K562 (cell line): ENCODE measurements at regions not wholly inside any gene's neighbourhood (a gene's known extent, or its start where the extent isn't known, plus 50 kb on each side); places are given as distances from the start of the nearest gene placed in this dataset.

Experiments used
- ATAC-seq: fragments of 200-7000 bp; cut with Tn5 transposase; 3 replicates; pipeline ENCODE4 v1.9.1; 2020; ENCODE audit warnings: moderate library complexity
- BruUV-seq: library from RNA; stranded (reverse); fragments of 400-500 nt; replicated peaks from 2 replicates; lab custom pipeline; 2021; lab: Mats Ljungman, UMichigan
- CTCF ChIA-PET: fragments of 300-600 bp; formaldehyde crosslinking; extraction: SDS; loops from one replicate; lab custom pipeline; 2021; ENCODE audit warnings: low intra/inter-chr PET ratio; lab: Yijun Ruan, JAX
- POLR2A ChIA-PET: fragments of 300-600, 350-650 bp; sonication (Branson Sonifier 250); formaldehyde crosslinking; extraction: SDS; loops from one replicate; lab custom pipeline; 2021; ENCODE audit warnings: antibody characterized with exemption, inconsistent platforms; lab: Yijun Ruan, JAX
- DNase-seq, 4 experiments: peaks; one replicate each; pipeline versions ENCODE4 v3.0.0 to v3.0.0-alpha.2; 2011 to 2018; ENCODE audit warnings: low spot score in 3 of 4, mixed read lengths in 3 of 4; ENCODE audit errors: extremely low read depth in 1 of 4
- FAIRE-seq: peaks from 2 replicates; lab custom pipeline; 2011; peaks lifted over from hg19 to GRCh38; lab: Jason Lieb, UNC
- H2AFZ ChIP-seq: 2 replicates; pipeline ENCODE4 v1.6.0; 2011; ENCODE audit warnings: low read depth, low read length, control low read depth, inconsistent platforms
- H3K27ac ChIP-seq: fragments of 200-600 bp; 3 replicates; pipeline ENCODE4 v1.8.0; 2011; ENCODE audit warnings: low read depth, mild to moderate bottlenecking, control low read depth, inconsistent platforms, low read length, moderate library complexity, mixed read lengths; ENCODE audit errors: extremely low read depth
- H3K27me3 ChIP-seq, 2 experiments: fragments of 300-600 bp in 1 of 2; 2 replicates in 1 of 2; 3 replicates in 1 of 2; pipeline versions ENCODE4 v1.6.0 to v1.8.0; 2011; ENCODE audit warnings: inconsistent platforms in 2 of 2, low read length in 2 of 2, mild to moderate bottlenecking in 1 of 2, mixed read lengths in 1 of 2, moderate library complexity in 1 of 2; ENCODE audit not compliant: control insufficient read depth in 2 of 2, insufficient read depth in 2 of 2
- H3K36me3 ChIP-seq: fragments of 300-600 bp; 3 replicates; pipeline ENCODE4 v1.8.0; 2011; ENCODE audit warnings: mild to moderate bottlenecking, low read length, inconsistent platforms; ENCODE audit not compliant: control insufficient read depth, insufficient read depth
- H3K4me1 ChIP-seq, 2 experiments: fragments of 200-600 bp in 1 of 2; replicated peaks in 1 of 2; 2 replicates in 1 of 2; 3 replicates in 1 of 2; pipeline versions ENCODE4 v1.5.1 to v1.8.0; 2011; ENCODE audit warnings: inconsistent platforms in 2 of 2, low read length in 2 of 2, mild to moderate bottlenecking in 1 of 2, mixed read lengths in 1 of 2, moderate library complexity in 1 of 2; ENCODE audit not compliant: control insufficient read depth in 2 of 2, insufficient read depth in 2 of 2
- H3K4me2 ChIP-seq: 2 replicates; pipeline ENCODE4 v1.6.1; 2011; ENCODE audit warnings: low read length, control low read depth, inconsistent platforms, mixed read lengths; ENCODE audit not compliant: insufficient read depth
- H3K4me3 ChIP-seq: fragments of 200-600 bp; sonication (generic), shearing (Covaris generic); 2 replicates; pipeline ENCODE4 v1.5.1; 2016; ENCODE audit warnings: control low read depth, inconsistent platforms
- H3K79me2 ChIP-seq: fragments of 200-600 bp; 3 replicates; pipeline ENCODE4 v1.8.0; 2011; ENCODE audit warnings: low read length, inconsistent platforms; ENCODE audit not compliant: control insufficient read depth, insufficient read depth
- H3K9ac ChIP-seq, 2 experiments: 2 replicates each; pipeline versions ENCODE4 v1.6.0 to v1.6.1; 2011; ENCODE audit warnings: low read depth in 2 of 2, low read length in 2 of 2, control low read depth in 1 of 2, inconsistent platforms in 1 of 2, mild to moderate bottlenecking in 1 of 2, mixed read lengths in 1 of 2; ENCODE audit not compliant: insufficient read depth in 1 of 2
- H3K9me1 ChIP-seq: one replicate; pipeline ENCODE4 v1.6.0; 2011; ENCODE audit warnings: inconsistent platforms, mild to moderate bottlenecking, low read length, moderate library complexity; ENCODE audit not compliant: control insufficient read depth, insufficient read depth
- H3K9me3 ChIP-seq: replicated peaks from 2 replicates; pipeline ENCODE4 v1.5.1; 2011; ENCODE audit warnings: low read depth, low read length, inconsistent platforms; ENCODE audit not compliant: control insufficient read depth, insufficient read depth
- H4K20me1 ChIP-seq: replicated peaks from 2 replicates; pipeline ENCODE4 v1.6.1; 2011; ENCODE audit warnings: low read length, inconsistent platforms, mixed read lengths; ENCODE audit not compliant: control insufficient read depth, insufficient read depth
- EP300 ChIP-seq: IDR thresholded peaks from 2 replicates; pipeline ENCODE4 v1.6.1; 2012; ENCODE audit warnings: low read length, improper control_type of control experiment
- MXD1 ChIP-seq: fragments of 250-450 bp; sonication (Bioruptor Pico); IDR thresholded peaks from 2 replicates; pipeline ENCODE4 v1.8.0; 2021; ENCODE audit warnings: borderline replicate concordance, mild to moderate bottlenecking, moderate library complexity; ENCODE audit not compliant: poor library complexity, severe bottlenecking
- NONO ChIP-seq, 2 experiments: fragments of 200-400 bp in 1 of 2; fragments of 450-650 bp in 1 of 2; formaldehyde crosslinking in 1 of 2; IDR thresholded peaks; 2 replicates each; pipeline ENCODE4 v1.6.1; 2017; ENCODE audit warnings: low read depth in 2 of 2, mild to moderate bottlenecking in 2 of 2, moderate library complexity in 2 of 2, low read length in 1 of 2
- TGIF2 ChIP-seq: sonication (generic); formaldehyde crosslinking; IDR thresholded peaks from 2 replicates; pipeline ENCODE4 v1.8.1; 2022; ENCODE audit warnings: mild to moderate bottlenecking, missing genetic modification reagents, moderate library complexity
- ZNF436 ChIP-seq: fragments of 250-450, 450-650 bp; sonication (Bioruptor Pico); formaldehyde crosslinking; IDR thresholded peaks from 2 replicates; pipeline ENCODE4 v1.7.0; 2020; ENCODE audit warnings: mild to moderate bottlenecking
- WGBS: fragments of 100-300 bp; shearing (Covaris generic); methylation state at CpG from one replicate; pipeline ENCODE4 v1.1.6; 2016; ENCODE audit warnings: low coverage, mixed read lengths; ENCODE audit not compliant: insufficient coverage; ENCODE audit errors: missing lambda C conversion rate; 5-methylcytosine and 5-hydroxymethylcytosine counted together
- in situ Hi-C: fragments of 300-500 bp; cut with MboI; formaldehyde crosslinking; loops from 4 replicates; pipeline ENCODE4 v1.15.0; 2018; ENCODE audit warnings: inconsistent platforms, mixed read lengths
- intact Hi-C: fragments of 100-400 bp; cut with micrococcal nuclease; formaldehyde crosslinking; loops from 2 replicates; pipeline ENCODE4 v1.14.2; 2022
- TF ChIP-seq, protein P1 (sequence below): fragments of 250-450 bp; sonication (Bioruptor Pico); IDR thresholded peaks from 2 replicates; pipeline ENCODE4 v1.5.1; 2021; ENCODE audit warnings: mild to moderate bottlenecking

DNA sequence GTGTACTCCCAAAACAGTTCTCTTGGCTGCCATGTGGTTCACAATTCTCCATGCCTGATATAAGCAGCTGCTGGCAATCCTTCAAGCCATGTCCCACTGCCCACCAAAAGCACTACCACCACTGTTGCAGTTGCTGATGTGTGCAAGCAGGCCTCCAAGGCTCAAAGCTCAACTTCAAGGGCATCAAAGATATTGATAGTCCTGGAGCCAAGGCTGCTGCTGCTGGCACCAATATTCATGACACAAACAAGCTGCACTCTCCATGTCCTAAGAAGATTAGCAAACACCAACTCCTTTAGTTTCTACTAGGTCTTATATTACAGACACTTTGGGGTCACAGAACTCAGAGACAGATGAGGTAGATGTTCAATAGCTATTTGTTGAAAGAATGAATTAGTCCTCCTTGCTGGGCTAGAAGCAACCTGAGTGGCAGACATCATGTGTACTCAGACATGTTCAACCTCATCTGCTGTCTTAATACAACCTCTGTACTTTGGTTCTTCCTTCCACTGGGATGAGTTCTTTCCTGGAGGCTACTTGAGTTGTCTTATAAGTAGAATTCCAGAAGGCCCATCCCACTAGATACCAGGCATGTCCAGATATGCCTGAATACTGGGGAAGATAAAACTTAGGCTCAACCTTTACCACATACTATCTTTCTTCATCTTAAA lies 104.5 kb upstream of the UGP2 start:
- no peak overlapping the region for H2AFZ ChIP-seq
- no peaks in the 10 kb centered on the region for H3K4me1 ChIP-seq
- no peaks in the 10 kb centered on the region for H3K27me3 ChIP-seq
- no peak overlapping the region for H3K4me2 ChIP-seq
- ChIA-PET POLR2A (interaction anchor here (0.6 to 1.2 kb wide), 3 partner anchors 33 to 381 kb away, joined by 3 read pairs; no protein-coding TSS in a partner anchor), CTCF (no interaction called here)
- no peak overlapping the region for H3K27ac ChIP-seq
- ATAC-seq (no peak), DNase-seq (no peak), FAIRE-seq (no peak)
- TF ChIP-seq ZNF436 (no peak), TGIF2 (no peak)
- TF ChIP-seq, protein P1, sequence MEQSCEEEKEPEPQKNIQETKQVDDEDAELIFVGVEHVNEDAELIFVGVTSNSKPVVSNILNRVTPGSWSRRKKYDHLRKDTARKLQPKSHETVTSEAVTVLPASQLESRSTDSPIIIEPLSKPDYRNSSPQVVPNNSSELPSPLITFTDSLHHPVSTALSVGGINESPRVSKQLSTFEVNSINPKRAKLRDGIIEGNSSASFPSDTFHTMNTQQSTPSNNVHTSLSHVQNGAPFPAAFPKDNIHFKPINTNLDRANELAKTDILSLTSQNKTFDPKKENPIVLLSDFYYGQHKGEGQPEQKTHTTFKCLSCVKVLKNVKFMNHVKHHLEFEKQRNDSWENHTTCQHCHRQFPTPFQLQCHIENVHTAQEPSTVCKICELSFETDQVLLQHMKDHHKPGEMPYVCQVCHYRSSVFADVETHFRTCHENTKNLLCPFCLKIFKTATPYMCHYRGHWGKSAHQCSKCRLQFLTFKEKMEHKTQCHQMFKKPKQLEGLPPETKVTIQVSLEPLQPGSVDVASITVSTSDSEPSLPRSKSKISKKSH (CRISPR knock-in tag), result no peak
- H3K9me3 ChIP-seq, result no peaks in the 10 kb centered on the region
- H3K9ac ChIP-seq, result no peak overlapping the region
- BruUV-seq, result no TSS peak
- intact Hi-C loops (no loop called here), in situ Hi-C loops (no loop called here)
- no peak overlapping the region for H3K4me3 ChIP-seq
- H3K9me1 ChIP-seq, result no peaks in the 10 kb centered on the region
- H4K20me1 ChIP-seq, result no peaks in the 10 kb centered on the region
- no peaks in the 10 kb centered on the region for H3K36me3 ChIP-seq
- no peaks in the 10 kb centered on the region for H3K79me2 ChIP-seq

GRCh38 chr2:63738019-63738418 lies 103.7 kb upstream of the UGP2 start:
- H4K20me1 ChIP-seq, result no peaks in the 10 kb centered on the region
- ChIA-PET POLR2A (interaction anchor here (1.2 kb wide), 1 partner anchor 32 kb away, joined by 3 read pairs; no protein-coding TSS in a partner anchor), CTCF (no interaction called here)
- no peak overlapping the region for H3K4me3 ChIP-seq
- H3K9me3 ChIP-seq, result no peaks in the 10 kb centered on the region
- H3K9me1 ChIP-seq, result no peaks in the 10 kb centered on the region
- DNase-seq (no peak), ATAC-seq (no peak), FAIRE-seq (no peak)
- no TSS peak for BruUV-seq
- intact Hi-C loops, result no loop called here
- TF ChIP-seq NONO (IDR thresholded peaks at IDR 0.05; ENCODE audit: low read depth in 2 of 2, low read length in 1 of 2) (no peak), EP300 (no peak), MXD1 (no peak)
- no peaks in the 10 kb centered on the region for H3K27me3 ChIP-seq
- H3K79me2 ChIP-seq, result no peaks in the 10 kb centered on the region
- 7% methylated on average over 2 of the region's 2 CpGs for WGBS
- no peak overlapping the region for H2AFZ ChIP-seq
- no peak overlapping the region for H3K27ac ChIP-seq
- in situ Hi-C loops, result no loop called here
- no peak overlapping the region for H3K4me2 ChIP-seq
- H3K36me3 ChIP-seq, result no peaks in the 10 kb centered on the region
- H3K9ac ChIP-seq, result no peak overlapping the region
- H3K4me1 ChIP-seq, result no peaks in the 10 kb centered on the region
